ENCODE measurements at regions not wholly inside any gene's neighbourhood (a gene's known extent, or its start where the extent isn't known, plus 50 kb on each side); places are given as distances from the start of the nearest gene placed in this dataset.

GRCh38 chr4:35884714-35885480, 359.4 kb downstream of the ARAP2 start:
- Histone ChIP-seq H3K4me1 (no peaks in the 10 kb centered on the region), H3K36me3 (ENCODE audit: control insufficient read depth, insufficient read depth, low read length) (no peaks in the 10 kb centered on the region), H3K4me3 (ENCODE audit: low read depth, low read length) (no peak overlapping the region), H3K4me2 (ENCODE audit: low read length) (no peak overlapping the region), H2AFZ (no peak overlapping the region), H3K9ac (no peak overlapping the region), H3K79me2 (no peaks in the 10 kb centered on the region), H3K27ac (no peak overlapping the region), H3K9me3 (ENCODE audit: control insufficient read depth, low read length) (no peaks in the 10 kb centered on the region), H3K27me3 (ENCODE audit: control insufficient read depth, insufficient read depth, low read length) (no peaks in the 10 kb centered on the region)
- TF ChIP-seq, protein P1, sequence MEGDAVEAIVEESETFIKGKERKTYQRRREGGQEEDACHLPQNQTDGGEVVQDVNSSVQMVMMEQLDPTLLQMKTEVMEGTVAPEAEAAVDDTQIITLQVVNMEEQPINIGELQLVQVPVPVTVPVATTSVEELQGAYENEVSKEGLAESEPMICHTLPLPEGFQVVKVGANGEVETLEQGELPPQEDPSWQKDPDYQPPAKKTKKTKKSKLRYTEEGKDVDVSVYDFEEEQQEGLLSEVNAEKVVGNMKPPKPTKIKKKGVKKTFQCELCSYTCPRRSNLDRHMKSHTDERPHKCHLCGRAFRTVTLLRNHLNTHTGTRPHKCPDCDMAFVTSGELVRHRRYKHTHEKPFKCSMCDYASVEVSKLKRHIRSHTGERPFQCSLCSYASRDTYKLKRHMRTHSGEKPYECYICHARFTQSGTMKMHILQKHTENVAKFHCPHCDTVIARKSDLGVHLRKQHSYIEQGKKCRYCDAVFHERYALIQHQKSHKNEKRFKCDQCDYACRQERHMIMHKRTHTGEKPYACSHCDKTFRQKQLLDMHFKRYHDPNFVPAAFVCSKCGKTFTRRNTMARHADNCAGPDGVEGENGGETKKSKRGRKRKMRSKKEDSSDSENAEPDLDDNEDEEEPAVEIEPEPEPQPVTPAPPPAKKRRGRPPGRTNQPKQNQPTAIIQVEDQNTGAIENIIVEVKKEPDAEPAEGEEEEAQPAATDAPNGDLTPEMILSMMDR (IDR thresholded peaks at IDR 0.05): no peak

GRCh38 chr4:35897808-35898207, 346.5 kb downstream of the ARAP2 start:
- no peaks in the 10 kb centered on the region for H3K9me3 ChIP-seq (ENCODE audit: control insufficient read depth, low read length)
- no peaks in the 10 kb centered on the region for H3K36me3 ChIP-seq (ENCODE audit: control insufficient read depth, insufficient read depth, low read length)
- no peaks in the 10 kb centered on the region for H3K27me3 ChIP-seq (ENCODE audit: control insufficient read depth, insufficient read depth, low read length)
- H3K4me2 ChIP-seq (ENCODE audit: low read length): no peak overlapping the region
- no peaks in the 10 kb centered on the region for H3K4me1 ChIP-seq
- no peaks in the 10 kb centered on the region for H3K79me2 ChIP-seq
- no peak overlapping the region for H3K4me3 ChIP-seq (ENCODE audit: low read depth, low read length)
- no peak overlapping the region for H3K9ac ChIP-seq
- no peak overlapping the region for H3K27ac ChIP-seq
- TF ChIP-seq, protein P1 (IDR thresholded peaks at IDR 0.05): no peak
- H2AFZ ChIP-seq: no peak overlapping the region

- H3K27me3 ChIP-seq (ENCODE audit: control insufficient read depth, insufficient read depth, low read length): no peaks in the 10 kb centered on the region
- H3K27ac ChIP-seq: no peak overlapping the region
- H3K4me1 ChIP-seq: no peaks in the 10 kb centered on the region
- H3K4me2 ChIP-seq (ENCODE audit: low read length): no peak overlapping the region
- H3K9me3 ChIP-seq (ENCODE audit: control insufficient read depth, low read length): no peaks in the 10 kb centered on the region
- H3K79me2 ChIP-seq: no peaks in the 10 kb centered on the region
- TF ChIP-seq, protein P1 (IDR thresholded peaks at IDR 0.05): no peak
- no peak overlapping the region for H3K4me3 ChIP-seq (ENCODE audit: low read depth, low read length)
- H3K9ac ChIP-seq: no peak overlapping the region
- no peak overlapping the region for H2AFZ ChIP-seq
- no peaks in the 10 kb centered on the region for H3K36me3 ChIP-seq (ENCODE audit: control insufficient read depth, insufficient read depth, low read length)
Measured at GRCh38 chr4:35900286-35901243, 343.7 kb downstream of the ARAP2 start.

DNA sequence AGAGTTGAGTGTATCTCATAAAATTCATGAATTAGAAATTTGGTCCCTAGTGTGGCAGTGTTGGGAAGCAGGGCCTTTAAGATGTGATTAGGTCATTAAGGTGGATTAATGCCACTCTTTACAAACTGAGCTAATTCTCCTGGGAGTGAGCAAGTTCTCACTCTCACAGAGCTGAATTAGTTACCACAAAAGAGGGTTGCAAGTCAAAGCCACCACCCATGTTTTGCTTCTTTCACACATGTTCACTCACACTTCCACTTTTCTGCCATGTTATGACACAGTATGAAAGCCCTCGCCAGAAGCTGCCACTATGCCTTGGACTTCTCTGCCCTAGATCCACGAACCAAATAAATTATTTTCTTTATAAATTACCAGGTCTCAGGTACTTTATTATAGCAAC, 332.1 kb downstream of the ARAP2 start:
- Histone ChIP-seq H3K79me2 (no peaks in the 10 kb centered on the region), H3K9me3 (ENCODE audit: control insufficient read depth, low read length) (no peaks in the 10 kb centered on the region), H3K36me3 (ENCODE audit: control insufficient read depth, insufficient read depth, low read length) (no peaks in the 10 kb centered on the region), H3K27me3 (ENCODE audit: control insufficient read depth, insufficient read depth, low read length) (no peaks in the 10 kb centered on the region), H2AFZ (no peak overlapping the region), H3K4me1 (no peaks in the 10 kb centered on the region), H3K9ac (no peak overlapping the region), H3K4me2 (ENCODE audit: low read length) (no peak overlapping the region), H3K4me3 (ENCODE audit: low read depth, low read length) (no peak overlapping the region), H3K27ac (no peak overlapping the region)
- TF ChIP-seq, protein P1 (IDR thresholded peaks at IDR 0.05): no peak
